Osteoblast (primary cell): ENCODE measurements at regions not wholly inside any gene's neighbourhood (a gene's known extent, or its start where the extent isn't known, plus 50 kb on each side); places are given as distances from the start of the nearest gene placed in this dataset.

ENCODE experiments used
- DNase-seq: peaks from one replicate; pipeline ENCODE4 v3.0.0; 2011; ENCODE audit warnings: low spot score, mixed read lengths; ENCODE audit not compliant: insufficient read length; ENCODE audit errors: missing footprints
- H2AFZ ChIP-seq: 2 replicates; pipeline ENCODE4 v1.6.0; 2011; ENCODE audit warnings: mild to moderate bottlenecking, low read length
- H3K27ac ChIP-seq: 2 replicates; pipeline ENCODE4 v1.5.1; 2011; ENCODE audit warnings: mild to moderate bottlenecking, low read depth, low read length, moderate library complexity
- H3K27me3 ChIP-seq: 2 replicates; pipeline ENCODE4 v1.6.0; 2012; ENCODE audit warnings: mild to moderate bottlenecking, control low read depth, inconsistent platforms, low read length, moderate library complexity; ENCODE audit not compliant: insufficient read depth
- H3K36me3 ChIP-seq: 2 replicates; pipeline ENCODE4 v1.5.1; 2011; ENCODE audit warnings: mild to moderate bottlenecking, low read length, control low read depth, moderate library complexity; ENCODE audit not compliant: insufficient read depth
- H3K4me1 ChIP-seq: 2 replicates; pipeline ENCODE4 v1.5.1; 2011; ENCODE audit warnings: mild to moderate bottlenecking, low read length, control low read depth, moderate library complexity; ENCODE audit not compliant: insufficient read depth
- H3K4me2 ChIP-seq: 2 replicates; pipeline ENCODE4 v1.6.0; 2011; ENCODE audit warnings: mild to moderate bottlenecking, low read length; ENCODE audit not compliant: insufficient read depth
- H3K4me3 ChIP-seq: fragments of 200-600 bp; sonication (generic); 3 replicates; pipeline ENCODE4 v1.5.1; 2012; ENCODE audit warnings: mild to moderate bottlenecking, low read length, inconsistent platforms; ENCODE audit not compliant: insufficient read depth
- H3K79me2 ChIP-seq: 2 replicates; pipeline ENCODE4 v1.6.0; 2012; ENCODE audit warnings: mild to moderate bottlenecking, low read length, control low read depth, inconsistent platforms; ENCODE audit not compliant: insufficient read depth
- H3K9me3 ChIP-seq: 2 replicates; pipeline ENCODE4 v1.5.1; 2011; ENCODE audit warnings: low read depth, low read length, control low read depth
- H4K20me1 ChIP-seq: 2 replicates; pipeline ENCODE4 v1.6.0; 2012; ENCODE audit warnings: mild to moderate bottlenecking, low read length, control low read depth; ENCODE audit not compliant: insufficient read depth
- CTCF ChIP-seq: IDR thresholded peaks from 2 replicates; pipeline ENCODE4 v1.5.1; 2011; ENCODE audit warnings: mild to moderate bottlenecking, low read depth, low read length, moderate library complexity; ENCODE audit errors: extremely low read depth

DNA sequence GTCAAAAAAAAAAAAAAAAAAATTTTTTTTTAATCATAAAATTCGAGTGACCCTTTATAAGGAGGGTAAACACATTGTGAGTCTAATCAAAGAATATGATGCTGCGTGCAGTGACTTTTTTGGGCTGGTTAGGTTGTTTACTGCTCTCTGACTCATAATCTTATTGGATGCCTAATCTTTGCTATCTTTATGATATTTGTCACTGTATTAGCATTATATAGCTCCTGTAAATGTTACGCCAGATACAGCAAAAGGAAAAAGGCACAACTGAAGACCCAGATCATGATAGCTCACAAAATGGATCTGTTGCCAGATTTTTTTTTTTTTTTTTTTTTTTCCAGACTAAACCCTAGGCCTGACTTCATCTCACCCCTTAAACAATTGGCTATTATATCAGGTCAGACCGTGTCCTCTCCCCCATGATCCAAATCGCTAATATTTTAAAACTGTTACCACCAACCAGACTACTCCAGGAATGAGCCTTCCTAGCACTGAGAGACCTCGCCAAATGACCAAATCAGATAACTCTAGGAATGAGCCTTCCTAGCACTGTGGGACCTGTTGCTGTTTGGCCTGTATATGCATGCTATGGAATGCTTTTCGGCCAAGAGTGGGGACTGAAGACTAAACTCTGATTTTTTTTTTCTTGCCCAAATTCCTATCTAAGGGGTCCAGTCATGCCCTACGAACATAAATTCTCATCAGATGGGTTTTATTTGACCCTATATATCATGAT lies 131.7 kb upstream of the MYO10 start:
- no peak for TF ChIP-seq CTCF
- Histone ChIP-seq H3K27ac (no peak overlapping the region), H3K9me3 (no peaks in the 10 kb centered on the region), H3K79me2 (no peaks in the 10 kb centered on the region), H3K4me3 (no peak overlapping the region), H3K36me3 (no peaks in the 10 kb centered on the region), H3K4me2 (no peak overlapping the region), H3K27me3 (no peaks in the 10 kb centered on the region), H4K20me1 (no peaks in the 10 kb centered on the region), H2AFZ (no peak overlapping the region), H3K4me1 (no peaks in the 10 kb centered on the region)
- DNase-seq: no peak

- Histone ChIP-seq H4K20me1 (no peaks in the 10 kb centered on the region), H3K36me3 (no peaks in the 10 kb centered on the region)
Measured at GRCh38 chr5:17069995-17070511, 134.0 kb upstream of the MYO10 start.

GRCh38 chr5:17070647-17071046 lies 134.6 kb upstream of the MYO10 start:
- Histone ChIP-seq H3K4me1 (no peaks in the 10 kb centered on the region), H3K4me2 (no peak overlapping the region), H3K27me3 (no peaks in the 10 kb centered on the region), H4K20me1 (no peaks in the 10 kb centered on the region), H3K9me3 (no peaks in the 10 kb centered on the region), H3K27ac (no peak overlapping the region), H3K36me3 (no peaks in the 10 kb centered on the region), H3K4me3 (no peak overlapping the region), H2AFZ (no peak overlapping the region), H3K79me2 (no peaks in the 10 kb centered on the region)
- no peak for TF ChIP-seq CTCF
- no peak for DNase-seq

More at GRCh38 chr5:17069995-17070511, 134.0 kb upstream of the MYO10 start:
- no peak overlapping the region for H3K27ac ChIP-seq
- no peaks in the 10 kb centered on the region for H3K4me1 ChIP-seq
- H3K27me3 ChIP-seq: no peaks in the 10 kb centered on the region
- no peaks in the 10 kb centered on the region for H3K79me2 ChIP-seq
- no peak for DNase-seq
- no peak overlapping the region for H3K4me3 ChIP-seq
- no peak overlapping the region for H3K4me2 ChIP-seq
- TF ChIP-seq CTCF: no peak
- no peaks in the 10 kb centered on the region for H3K9me3 ChIP-seq
- H2AFZ ChIP-seq: no peak overlapping the region

DNA sequence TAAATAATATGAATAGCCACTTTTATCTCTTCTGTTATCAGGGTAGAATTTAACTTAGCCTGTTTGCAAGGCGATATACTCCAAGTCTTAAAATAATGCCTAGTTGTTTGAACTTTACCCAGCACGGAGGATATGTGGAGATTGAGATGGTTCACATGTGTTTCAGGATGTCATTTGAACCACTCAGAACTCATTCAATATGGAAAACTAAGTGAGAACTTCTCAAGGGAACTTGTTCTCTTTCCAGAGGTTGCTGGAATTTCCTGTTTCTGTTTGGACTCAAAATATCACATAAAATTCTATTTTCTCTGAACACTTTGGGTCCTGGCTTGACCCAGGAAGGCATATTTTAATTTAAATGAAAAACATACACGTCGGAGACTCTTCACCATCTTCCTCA lies 139.1 kb upstream of the MYO10 start:
- Histone ChIP-seq H3K9me3 (no peaks in the 10 kb centered on the region), H3K4me1 (no peaks in the 10 kb centered on the region), H3K36me3 (no peaks in the 10 kb centered on the region), H3K4me2 (no peak overlapping the region), H3K27ac (no peak overlapping the region), H4K20me1 (no peaks in the 10 kb centered on the region), H2AFZ (peak overlapping the region; percentile 26), H3K79me2 (no peaks in the 10 kb centered on the region), H3K4me3 (no peak overlapping the region), H3K27me3 (no peaks in the 10 kb centered on the region)
- DNase-seq: no peak
- no peak for TF ChIP-seq CTCF
